ENCODE measurements at regions not wholly inside any gene's neighbourhood (a gene's known extent, or its start where the extent isn't known, plus 50 kb on each side); places are given as distances from the start of the nearest gene placed in this dataset.

- no peak overlapping the region for H3K4me3 ChIP-seq
- H3K27ac ChIP-seq, result no peak overlapping the region
- TF ChIP-seq CTCF (IDR thresholded peaks at IDR 0.05), result no peak
- TF ChIP-seq POLR2A (IDR thresholded peaks at IDR 0.05), result no peak
- 68 to 86% methylated on average over 1 of the region's 1 CpG for WGBS, 2 donors
- no peaks in the 10 kb centered on the region for H3K4me1 ChIP-seq
- H3K36me3 ChIP-seq (ENCODE audit: low read depth, missing control alignments), result no peaks in the 10 kb centered on the region
- DNase-seq, result no peak
- H3K9me3 ChIP-seq, result no peaks in the 10 kb centered on the region
- no peaks in the 10 kb centered on the region for H3K27me3 ChIP-seq
- intact Hi-C loops (cut with DNase I; ENCODE audit: low total_unique reads), result no loop called here
These were observed 257.5 kb upstream of the REG3G start for GRCh38 chr2:78768016-78768415.

- intact Hi-C loops (cut with DNase I; ENCODE audit: low total_unique reads), result no loop called here
- TF ChIP-seq CTCF (IDR thresholded peaks at IDR 0.05), result no peak
- no peak for TF ChIP-seq POLR2A (IDR thresholded peaks at IDR 0.05)
- 94% methylated on average over 4 of the region's 4 CpGs for WGBS, 2 donors
- Histone ChIP-seq H3K36me3 (ENCODE audit: low read depth, missing control alignments) (no peaks in the 10 kb centered on the region), H3K4me1 (no peaks in the 10 kb centered on the region), H3K27ac (no peak overlapping the region), H3K9me3 (no peaks in the 10 kb centered on the region), H3K4me3 (no peak overlapping the region), H3K27me3 (no peaks in the 10 kb centered on the region)
- DNase-seq, result no peak
These were observed 250.2 kb upstream of the REG3G start for GRCh38 chr2:78775291-78775690.

GRCh38 chr2:78778756-78779510, 246.6 kb upstream of the REG3G start:
- peak overlapping the region in 1 of 2 donors; percentile 26 for H3K27ac ChIP-seq
- 80 to 91% methylated on average over 41 to 69 of the region's 69 CpGs for WGBS, 2 donors
- peak; percentile 67 for DNase-seq

GRCh38 chr2:78779761-78780160, 245.7 kb upstream of the REG3G start:
- Histone ChIP-seq H3K9me3 (no peaks in the 10 kb centered on the region), H3K27me3 (no peaks in the 10 kb centered on the region), H3K27ac (no peak overlapping the region), H3K4me1 (no peaks in the 10 kb centered on the region), H3K4me3 (peak overlapping the region in 1 of 2 donors; percentile 42), H3K36me3 (ENCODE audit: low read depth, missing control alignments) (no peaks in the 10 kb centered on the region)
- TF ChIP-seq POLR2A (IDR thresholded peaks at IDR 0.05), result no peak
- no peak for TF ChIP-seq CTCF (IDR thresholded peaks at IDR 0.05)
- DNase-seq, result no peak
- WGBS, 2 donors, result 43 to 62% methylated on average over 12 of the region's 12 CpGs
- intact Hi-C loops (cut with DNase I; ENCODE audit: low total_unique reads), result no loop called here

More at GRCh38 chr2:78778756-78779510, 246.6 kb upstream of the REG3G start:
- peak overlapping the region; percentile 42 to 46 for H3K4me3 ChIP-seq
- H3K36me3 ChIP-seq (ENCODE audit: low read depth, missing control alignments), result no peaks in the 10 kb centered on the region
- H3K9me3 ChIP-seq, result no peaks in the 10 kb centered on the region
- H3K4me1 ChIP-seq, result no peaks in the 10 kb centered on the region
- H3K27me3 ChIP-seq, result no peaks in the 10 kb centered on the region
- TF ChIP-seq POLR2A (IDR thresholded peaks at IDR 0.05), result no peak
- peak in 1 of 3 experiments; percentile 39 for TF ChIP-seq CTCF (IDR thresholded peaks at IDR 0.05)
- intact Hi-C loops (cut with DNase I; ENCODE audit: low total_unique reads), result no loop called here

GRCh38 chr2:78780256-78780655, 245.2 kb upstream of the REG3G start:
- no peak for DNase-seq
- TF ChIP-seq POLR2A (IDR thresholded peaks at IDR 0.05) (no peak), CTCF (IDR thresholded peaks at IDR 0.05) (no peak)
- no peaks in the 10 kb centered on the region for H3K36me3 ChIP-seq (ENCODE audit: low read depth, missing control alignments)
- H3K27ac ChIP-seq, result no peak overlapping the region
- H3K4me3 ChIP-seq, result peak overlapping the region in 1 of 2 donors; percentile 42
- H3K4me1 ChIP-seq, result no peaks in the 10 kb centered on the region
- H3K9me3 ChIP-seq, result no peaks in the 10 kb centered on the region
- WGBS, 2 donors, result 17 to 26% methylated on average over 5 of the region's 5 CpGs
- intact Hi-C loops (cut with DNase I; ENCODE audit: low total_unique reads), result no loop called here
- no peaks in the 10 kb centered on the region for H3K27me3 ChIP-seq

All from testis (tissue), 2 donors.